ENCODE measurements at regions not wholly inside any gene's neighbourhood (a gene's known extent, or its start where the extent isn't known, plus 50 kb on each side); places are given as distances from the start of the nearest gene placed in this dataset.

GRCh38 chr11:82403640-82404305, 329.9 kb downstream of the FAM181B start:
- TF ChIP-seq CTCF (IDR thresholded peaks at IDR 0.05) (no peak), POLR2AphosphoS5 (IDR thresholded peaks at IDR 0.05) (no peak), EP300 (IDR thresholded peaks at IDR 0.05) (no peak)
